OCI-LY3 (cell line): ENCODE measurements at regions not wholly inside any gene's neighbourhood (a gene's known extent, or its start where the extent isn't known, plus 50 kb on each side); places are given as distances from the start of the nearest gene placed in this dataset.

ENCODE experiments used
- EZH2phosphoT487 ChIP-seq: fragments of 200-600 bp; shearing (Covaris generic); IDR thresholded peaks from 2 replicates; pipeline ENCODE4 v1.6.1; 2018; ENCODE audit warnings: antibody characterized with exemption, mixed run types, low read depth
- TF ChIP-seq, protein P1 (sequence below): fragments of 200-600, 300-600 bp; sonication (generic); IDR thresholded peaks from 2 replicates; pipeline ENCODE4 v1.5.1; 2014; ENCODE audit warnings: antibody characterized with exemption, low read length, low read depth

DNA sequence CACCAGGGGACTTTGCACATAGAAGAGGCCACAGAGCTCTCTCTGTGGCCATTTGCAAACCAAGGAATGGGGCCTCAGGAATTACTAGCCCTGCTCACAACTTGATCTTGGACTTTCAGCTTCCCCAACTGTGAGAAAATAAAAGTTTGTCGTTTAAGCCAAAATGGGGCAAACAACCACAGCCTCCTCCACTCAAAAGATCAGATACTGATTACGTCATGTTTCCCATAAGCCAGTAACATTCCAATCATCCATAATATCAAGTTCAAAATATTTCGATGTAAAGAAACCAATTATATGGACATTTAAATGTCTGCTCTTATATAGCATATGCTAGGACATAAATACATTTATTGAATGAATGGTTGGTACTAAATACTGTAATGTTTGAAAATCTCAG, 307.5 kb upstream of the HAND2 start:
- TF ChIP-seq, protein P1, sequence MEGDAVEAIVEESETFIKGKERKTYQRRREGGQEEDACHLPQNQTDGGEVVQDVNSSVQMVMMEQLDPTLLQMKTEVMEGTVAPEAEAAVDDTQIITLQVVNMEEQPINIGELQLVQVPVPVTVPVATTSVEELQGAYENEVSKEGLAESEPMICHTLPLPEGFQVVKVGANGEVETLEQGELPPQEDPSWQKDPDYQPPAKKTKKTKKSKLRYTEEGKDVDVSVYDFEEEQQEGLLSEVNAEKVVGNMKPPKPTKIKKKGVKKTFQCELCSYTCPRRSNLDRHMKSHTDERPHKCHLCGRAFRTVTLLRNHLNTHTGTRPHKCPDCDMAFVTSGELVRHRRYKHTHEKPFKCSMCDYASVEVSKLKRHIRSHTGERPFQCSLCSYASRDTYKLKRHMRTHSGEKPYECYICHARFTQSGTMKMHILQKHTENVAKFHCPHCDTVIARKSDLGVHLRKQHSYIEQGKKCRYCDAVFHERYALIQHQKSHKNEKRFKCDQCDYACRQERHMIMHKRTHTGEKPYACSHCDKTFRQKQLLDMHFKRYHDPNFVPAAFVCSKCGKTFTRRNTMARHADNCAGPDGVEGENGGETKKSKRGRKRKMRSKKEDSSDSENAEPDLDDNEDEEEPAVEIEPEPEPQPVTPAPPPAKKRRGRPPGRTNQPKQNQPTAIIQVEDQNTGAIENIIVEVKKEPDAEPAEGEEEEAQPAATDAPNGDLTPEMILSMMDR: no peak
- TF ChIP-seq EZH2phosphoT487: no peak
